Endothelial cell of umbilical vein (primary cell): ENCODE measurements at regions not wholly inside any gene's neighbourhood (a gene's known extent, or its start where the extent isn't known, plus 50 kb on each side); places are given as distances from the start of the nearest gene placed in this dataset.

Experiments used
- BruUV-seq: library from RNA; stranded (reverse); fragments of 400-500 nt; replicated peaks from 2 replicates; lab custom pipeline; 2021; lab: Mats Ljungman, UMichigan
- CTCF ChIA-PET: fragments of 300-600, 350-600 bp; sonication (Branson Sonifier 250); formaldehyde crosslinking; loops from one replicate; lab custom pipeline; 2021; ENCODE audit warnings: antibody characterized with exemption, inconsistent platforms; lab: Charles Lee
- POLR2A ChIA-PET: fragments of 300-600, 350-600 bp; sonication (Branson Sonifier 250); formaldehyde crosslinking; loops from one replicate; lab custom pipeline; 2021; ENCODE audit warnings: antibody characterized with exemption, inconsistent platforms; lab: Charles Lee
- DNase-seq: peaks from one replicate; pipeline ENCODE4 v3.0.0-alpha.2; 2011; ENCODE audit warnings: low read depth, low spot score
- FAIRE-seq: peaks from 2 replicates; lab custom pipeline; 2011; peaks lifted over from hg19 to GRCh38; lab: Jason Lieb, UNC
- H2AFZ ChIP-seq: 2 replicates; pipeline ENCODE4 v1.6.0; 2012; ENCODE audit warnings: low read depth, low read length, control low read depth, inconsistent platforms
- H3K27ac ChIP-seq: 2 replicates; pipeline ENCODE4 v1.5.1; 2011; ENCODE audit warnings: low read depth, mild to moderate bottlenecking, control low read depth, low read length, moderate library complexity; ENCODE audit not compliant: insufficient read depth
- H3K27me3 ChIP-seq, 2 experiments: 2 replicates each; pipeline versions ENCODE4 v1.6.0 to v1.6.1; 2011; ENCODE audit warnings: low read length in 2 of 2, mixed read lengths in 1 of 2; ENCODE audit not compliant: control insufficient read depth in 2 of 2, insufficient read depth in 2 of 2
- H3K36me3 ChIP-seq, 2 experiments: 2 replicates in 1 of 2; 3 replicates in 1 of 2; pipeline ENCODE4 v1.5.1; 2011; ENCODE audit warnings: low read length in 2 of 2, mild to moderate bottlenecking in 1 of 2, moderate library complexity in 1 of 2; ENCODE audit not compliant: control insufficient read depth in 2 of 2, insufficient read depth in 2 of 2; ENCODE audit errors: extremely low read depth in 1 of 2
- H3K4me1 ChIP-seq: 3 replicates; pipeline ENCODE4 v1.5.1; 2011; ENCODE audit warnings: mild to moderate bottlenecking, low read length; ENCODE audit not compliant: control insufficient read depth, insufficient read depth; ENCODE audit errors: extremely low read depth
- H3K4me2 ChIP-seq: 2 replicates; pipeline ENCODE4 v1.6.1; 2011; ENCODE audit warnings: low read length, control low read depth, mixed read lengths; ENCODE audit not compliant: insufficient read depth
- H3K4me3 ChIP-seq, 3 experiments: fragments of 200-600 bp in 1 of 3; sonication (generic), shearing (Covaris generic) in 1 of 3; replicated peaks in 1 of 3; 2 replicates each; pipeline ENCODE4 v1.5.1; 2011 to 2016; ENCODE audit warnings: control low read depth in 3 of 3, low read length in 3 of 3, mild to moderate bottlenecking in 2 of 3, inconsistent platforms in 1 of 3, low read depth in 1 of 3, moderate library complexity in 1 of 3; ENCODE audit not compliant: insufficient read depth in 1 of 3
- H3K79me2 ChIP-seq: 2 replicates; pipeline ENCODE4 v1.6.0; 2012; ENCODE audit warnings: low read length, inconsistent platforms; ENCODE audit not compliant: control insufficient read depth, insufficient read depth
- H3K9ac ChIP-seq: replicated peaks from 2 replicates; pipeline ENCODE3; 2011; ENCODE audit warnings: low read length, control low read depth; ENCODE audit not compliant: insufficient read depth; ENCODE audit errors: extremely low read depth
- H3K9me1 ChIP-seq: replicated peaks from 3 replicates; pipeline ENCODE4 v1.6.0; 2011; ENCODE audit warnings: mild to moderate bottlenecking, low read length; ENCODE audit not compliant: control insufficient read depth, insufficient read depth; ENCODE audit errors: extremely low read depth
- H3K9me3 ChIP-seq: replicated peaks from 2 replicates; pipeline ENCODE4 v1.5.1; 2012; ENCODE audit warnings: low read length, inconsistent platforms; ENCODE audit not compliant: control insufficient read depth, insufficient read depth
- H4K20me1 ChIP-seq: replicated peaks from 2 replicates; pipeline ENCODE3; 2011; ENCODE audit warnings: mild to moderate bottlenecking, low read length; ENCODE audit not compliant: control insufficient read depth, insufficient read depth; ENCODE audit errors: extremely low read depth
- EZH2 ChIP-seq: IDR thresholded peaks from 2 replicates; pipeline ENCODE4 v1.6.1; 2012; ENCODE audit warnings: borderline replicate concordance, low read depth, mild to moderate bottlenecking, moderate library complexity, low read length, inconsistent platforms; ENCODE audit not compliant: severe bottlenecking
- FOS ChIP-seq: IDR thresholded peaks from 2 replicates; pipeline ENCODE4 v1.6.1; 2011; ENCODE audit warnings: mild to moderate bottlenecking, low read length, moderate library complexity, borderline replicate concordance; ENCODE audit not compliant: insufficient read depth
- GATA2 ChIP-seq: IDR thresholded peaks from 2 replicates; pipeline ENCODE4 v1.7.0; 2011; ENCODE audit warnings: low read depth, mild to moderate bottlenecking, moderate library complexity, mixed read lengths, low read length; ENCODE audit not compliant: insufficient read length, insufficient read depth
- JUN ChIP-seq: IDR thresholded peaks from 2 replicates; pipeline ENCODE4 v1.6.1; 2011; ENCODE audit warnings: borderline replicate concordance, low read depth; ENCODE audit not compliant: insufficient read length, insufficient read depth
- MAX ChIP-seq: IDR thresholded peaks from 2 replicates; pipeline ENCODE4 v1.6.1; 2011; ENCODE audit not compliant: insufficient read depth, insufficient read length
- MYC ChIP-seq: IDR thresholded peaks from one replicate; pipeline ENCODE4 v1.6.1; 2011; ENCODE audit warnings: mild to moderate bottlenecking, low read depth, low read length
- POLR2A ChIP-seq: IDR thresholded peaks from 2 replicates; pipeline ENCODE4 v1.6.1; 2012; ENCODE audit warnings: low read depth, mild to moderate bottlenecking, control low read depth, low read length
- POLR2AphosphoS5 ChIP-seq: IDR thresholded peaks from 2 replicates; pipeline ENCODE4 v1.6.1; 2012; ENCODE audit warnings: low read depth, mild to moderate bottlenecking, control low read depth, low read length, moderate library complexity; ENCODE audit not compliant: insufficient read depth
- dilution Hi-C: fragments of 300-500 bp; cut with MboI; formaldehyde crosslinking; loops from one replicate; pipeline ENCODE4 v1.15.0; 2019; ENCODE audit warnings: low sequenced_read_pairs; ENCODE audit not compliant: extremely low pct_ligation_motif_present
- intact Hi-C: fragments of 100-400 bp; cut with micrococcal nuclease; formaldehyde crosslinking; loops from one replicate; pipeline ENCODE4 v1.10.0; 2022
- TF ChIP-seq, protein P1 (sequence below), 2 donors: IDR thresholded peaks; 1 replicate in 1 of 2; 2 replicates in 1 of 2; pipeline ENCODE4 v1.5.1; 2011; ENCODE audit warnings: low read length in 2 of 2, mild to moderate bottlenecking in 2 of 2, moderate library complexity in 2 of 2, control low read depth in 1 of 2, inconsistent platforms in 1 of 2, low read depth in 1 of 2; ENCODE audit not compliant: insufficient read depth in 1 of 2; ENCODE audit errors: extremely low read depth in 1 of 2

DNA sequence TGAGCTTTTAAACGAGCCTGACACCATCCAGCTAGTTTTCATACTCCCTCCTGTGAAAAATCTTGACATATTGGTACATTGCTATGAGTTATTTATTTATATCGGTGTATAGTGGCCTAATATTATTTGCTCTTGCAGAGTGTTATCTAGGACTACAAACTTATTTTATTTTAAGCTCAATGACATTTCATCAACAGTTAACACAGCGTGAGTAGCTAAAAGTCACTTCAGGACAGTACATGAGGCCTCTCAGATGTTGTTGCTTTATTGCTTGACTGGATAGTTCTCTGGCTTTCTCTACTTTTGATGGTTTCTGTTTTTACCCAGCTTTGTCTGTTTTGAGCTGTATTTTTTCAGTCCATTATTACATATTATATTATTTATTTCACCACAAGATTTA, 172.9 kb upstream of the KLF7 start:
- ChIA-PET CTCF (interaction anchor here (1.0 to 1.7 kb wide), 2 partner anchors 21 to 134 kb away, joined by 4 to 5 read pairs; no protein-coding TSS in a partner anchor), POLR2A (interaction anchor here (1.3 kb wide), 1 partner anchor 171 kb away, joined by 3 read pairs; no protein-coding TSS in a partner anchor)
- no peak for FAIRE-seq
- H3K27me3 ChIP-seq, result no peaks in the 10 kb centered on the region
- H3K9ac ChIP-seq, result no peak overlapping the region
- TF ChIP-seq GATA2, result no peak
- no peak for TF ChIP-seq POLR2A
- no peak for TF ChIP-seq POLR2AphosphoS5
- no peak for TF ChIP-seq JUN
- TF ChIP-seq MYC, result no peak
- TF ChIP-seq MAX, result no peak
- TF ChIP-seq, protein P1, sequence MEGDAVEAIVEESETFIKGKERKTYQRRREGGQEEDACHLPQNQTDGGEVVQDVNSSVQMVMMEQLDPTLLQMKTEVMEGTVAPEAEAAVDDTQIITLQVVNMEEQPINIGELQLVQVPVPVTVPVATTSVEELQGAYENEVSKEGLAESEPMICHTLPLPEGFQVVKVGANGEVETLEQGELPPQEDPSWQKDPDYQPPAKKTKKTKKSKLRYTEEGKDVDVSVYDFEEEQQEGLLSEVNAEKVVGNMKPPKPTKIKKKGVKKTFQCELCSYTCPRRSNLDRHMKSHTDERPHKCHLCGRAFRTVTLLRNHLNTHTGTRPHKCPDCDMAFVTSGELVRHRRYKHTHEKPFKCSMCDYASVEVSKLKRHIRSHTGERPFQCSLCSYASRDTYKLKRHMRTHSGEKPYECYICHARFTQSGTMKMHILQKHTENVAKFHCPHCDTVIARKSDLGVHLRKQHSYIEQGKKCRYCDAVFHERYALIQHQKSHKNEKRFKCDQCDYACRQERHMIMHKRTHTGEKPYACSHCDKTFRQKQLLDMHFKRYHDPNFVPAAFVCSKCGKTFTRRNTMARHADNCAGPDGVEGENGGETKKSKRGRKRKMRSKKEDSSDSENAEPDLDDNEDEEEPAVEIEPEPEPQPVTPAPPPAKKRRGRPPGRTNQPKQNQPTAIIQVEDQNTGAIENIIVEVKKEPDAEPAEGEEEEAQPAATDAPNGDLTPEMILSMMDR (IDR thresholded peaks at IDR 0.05; ENCODE audit: extremely low read depth in 1 of 2, insufficient read depth in 1 of 2, low read depth in 1 of 2, low read length in 2 of 2), result no peak
- no peak for TF ChIP-seq FOS
- no peak for TF ChIP-seq EZH2
- H3K79me2 ChIP-seq, result no peaks in the 10 kb centered on the region
- H4K20me1 ChIP-seq, result no peaks in the 10 kb centered on the region
- dilution Hi-C loops, result no loop called here
- no peak overlapping the region for H3K4me2 ChIP-seq
- H3K36me3 ChIP-seq, result no peaks in the 10 kb centered on the region
- no peak overlapping the region for H3K27ac ChIP-seq
- H3K4me3 ChIP-seq, result no peak overlapping the region
- intact Hi-C loops, result no loop called here
- no peaks in the 10 kb centered on the region for H3K9me3 ChIP-seq
- peaks cover 29% of the 10 kb centered on the region for H3K4me1 ChIP-seq
- no peaks in the 10 kb centered on the region for H3K9me1 ChIP-seq
- no peak for DNase-seq
- H2AFZ ChIP-seq, result no peak overlapping the region
- no TSS peak for BruUV-seq
